Mammary epithelial cell (primary cell): ENCODE measurements at regions not wholly inside any gene's neighbourhood (a gene's known extent, or its start where the extent isn't known, plus 50 kb on each side); places are given as distances from the start of the nearest gene placed in this dataset.

Experiments
- EZH2 ChIP-seq: IDR thresholded peaks from 2 replicates; pipeline ENCODE4 v1.6.1; 2012; ENCODE audit warnings: low read length, inconsistent platforms, borderline replicate concordance
- TF ChIP-seq, protein P1 (sequence below), 2 donors: IDR thresholded peaks in 1 of 2; conservative IDR thresholded peaks in 1 of 2; 2 replicates each; pipeline ENCODE4 v1.5.1; 2011 to 2012; ENCODE audit warnings: inconsistent platforms in 2 of 2, low read length in 2 of 2, mild to moderate bottlenecking in 2 of 2, control low read depth in 1 of 2, low read depth in 1 of 2; ENCODE audit not compliant: insufficient read depth in 1 of 2; ENCODE audit errors: extremely low read depth in 1 of 2

- TF ChIP-seq, protein P1, sequence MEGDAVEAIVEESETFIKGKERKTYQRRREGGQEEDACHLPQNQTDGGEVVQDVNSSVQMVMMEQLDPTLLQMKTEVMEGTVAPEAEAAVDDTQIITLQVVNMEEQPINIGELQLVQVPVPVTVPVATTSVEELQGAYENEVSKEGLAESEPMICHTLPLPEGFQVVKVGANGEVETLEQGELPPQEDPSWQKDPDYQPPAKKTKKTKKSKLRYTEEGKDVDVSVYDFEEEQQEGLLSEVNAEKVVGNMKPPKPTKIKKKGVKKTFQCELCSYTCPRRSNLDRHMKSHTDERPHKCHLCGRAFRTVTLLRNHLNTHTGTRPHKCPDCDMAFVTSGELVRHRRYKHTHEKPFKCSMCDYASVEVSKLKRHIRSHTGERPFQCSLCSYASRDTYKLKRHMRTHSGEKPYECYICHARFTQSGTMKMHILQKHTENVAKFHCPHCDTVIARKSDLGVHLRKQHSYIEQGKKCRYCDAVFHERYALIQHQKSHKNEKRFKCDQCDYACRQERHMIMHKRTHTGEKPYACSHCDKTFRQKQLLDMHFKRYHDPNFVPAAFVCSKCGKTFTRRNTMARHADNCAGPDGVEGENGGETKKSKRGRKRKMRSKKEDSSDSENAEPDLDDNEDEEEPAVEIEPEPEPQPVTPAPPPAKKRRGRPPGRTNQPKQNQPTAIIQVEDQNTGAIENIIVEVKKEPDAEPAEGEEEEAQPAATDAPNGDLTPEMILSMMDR (conservative IDR thresholded peaks at IDR 0.05 in 1 of 2, IDR thresholded peaks at IDR 0.05 in 1 of 2; ENCODE audit: extremely low read depth in 1 of 2, insufficient read depth in 1 of 2, low read depth in 1 of 2, low read length in 2 of 2), result no peak
- TF ChIP-seq EZH2, result no peak
Observed at GRCh38 chr9:100913257-100913656, 115.3 kb upstream of the PLPPR1 start.
